ENCODE measurements at regions not wholly inside any gene's neighbourhood (a gene's known extent, or its start where the extent isn't known, plus 50 kb on each side); places are given as distances from the start of the nearest gene placed in this dataset.

DNA sequence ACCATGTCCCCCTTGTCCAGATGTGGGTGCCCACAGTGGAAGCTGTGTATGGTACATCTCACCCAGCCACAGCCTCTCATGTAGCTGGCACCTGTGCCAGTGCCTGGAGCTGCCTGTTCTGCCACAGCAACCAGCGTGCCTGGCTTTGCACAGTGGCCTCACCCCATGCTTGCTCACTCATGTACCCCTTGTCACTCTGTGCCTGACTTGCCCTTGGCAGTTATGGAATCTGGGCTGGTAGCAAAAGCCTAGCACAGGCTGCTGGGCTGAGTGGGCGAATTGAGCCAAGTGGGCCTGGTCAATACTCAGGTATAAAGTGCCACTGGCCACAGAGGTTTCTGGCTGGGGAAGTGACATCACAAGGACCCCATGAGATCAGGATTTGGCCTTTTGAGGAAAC is 264.2 kb downstream of the INSC start:
- DNase-seq (ENCODE audit: low read depth, low spot score): no peak

DNA sequence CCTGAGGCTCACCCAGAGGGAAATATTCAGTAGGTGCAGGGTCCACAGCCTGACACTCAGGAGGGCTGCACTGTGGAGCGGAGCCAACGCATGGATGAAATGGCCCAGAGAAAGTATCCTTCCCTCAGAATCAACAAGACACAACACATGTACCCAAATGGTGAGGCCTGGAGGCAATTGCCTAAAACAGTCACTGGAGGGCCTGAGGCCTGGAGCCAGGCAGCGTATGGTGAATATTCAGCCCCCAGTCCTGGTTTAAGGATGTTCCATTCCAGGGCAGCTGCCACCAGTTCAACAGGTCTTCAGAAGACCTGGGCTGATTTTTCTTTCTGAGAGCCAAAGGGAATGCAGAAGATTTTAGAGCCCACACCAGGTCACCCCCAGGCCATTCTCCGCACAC is 264.8 kb downstream of the INSC start:
- no peak for DNase-seq (ENCODE audit: low read depth, low spot score)

DNA sequence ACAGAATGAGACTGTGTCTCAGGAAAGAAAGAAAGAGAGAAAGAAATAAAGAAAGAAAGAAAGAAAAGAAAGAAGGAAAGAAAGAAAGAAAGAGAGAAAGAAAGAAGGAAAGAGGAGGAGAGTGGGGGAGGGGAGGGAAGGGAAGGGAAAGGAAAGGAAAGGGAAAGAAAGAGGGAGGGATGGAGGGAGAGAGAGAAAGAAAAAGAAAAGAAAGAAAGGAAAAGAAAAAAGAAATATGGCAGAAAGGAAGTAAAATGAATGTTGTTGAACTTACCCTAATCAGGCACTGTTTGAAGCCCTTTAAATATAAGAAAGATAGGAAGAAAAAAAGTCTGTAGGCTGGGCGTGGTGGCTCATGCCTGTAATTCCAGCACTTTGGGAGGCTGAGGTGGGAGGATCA is 276.1 kb downstream of the INSC start:
- DNase-seq (ENCODE audit: low read depth, low spot score): no peak

DNA sequence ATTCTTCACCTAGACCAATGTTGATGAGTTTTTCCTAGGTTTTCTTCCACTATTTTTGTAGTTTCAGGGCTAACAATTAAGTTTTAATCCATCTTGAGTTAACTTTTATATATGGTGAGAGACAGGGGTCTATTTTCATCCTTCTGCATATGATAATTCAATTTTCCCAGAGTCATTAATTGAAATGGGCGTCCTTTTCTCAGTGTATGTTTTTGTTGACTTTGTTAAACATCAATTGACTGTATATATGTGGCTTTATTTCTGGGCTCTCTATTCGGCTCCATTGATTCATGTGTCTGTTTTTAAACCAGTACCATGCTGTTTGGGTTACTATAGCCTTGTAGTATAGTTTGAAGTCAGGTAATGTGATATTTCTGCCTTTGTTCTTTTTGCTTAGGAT is 282.1 kb downstream of the INSC start:
- no peak for DNase-seq (ENCODE audit: low read depth, low spot score)

DNA sequence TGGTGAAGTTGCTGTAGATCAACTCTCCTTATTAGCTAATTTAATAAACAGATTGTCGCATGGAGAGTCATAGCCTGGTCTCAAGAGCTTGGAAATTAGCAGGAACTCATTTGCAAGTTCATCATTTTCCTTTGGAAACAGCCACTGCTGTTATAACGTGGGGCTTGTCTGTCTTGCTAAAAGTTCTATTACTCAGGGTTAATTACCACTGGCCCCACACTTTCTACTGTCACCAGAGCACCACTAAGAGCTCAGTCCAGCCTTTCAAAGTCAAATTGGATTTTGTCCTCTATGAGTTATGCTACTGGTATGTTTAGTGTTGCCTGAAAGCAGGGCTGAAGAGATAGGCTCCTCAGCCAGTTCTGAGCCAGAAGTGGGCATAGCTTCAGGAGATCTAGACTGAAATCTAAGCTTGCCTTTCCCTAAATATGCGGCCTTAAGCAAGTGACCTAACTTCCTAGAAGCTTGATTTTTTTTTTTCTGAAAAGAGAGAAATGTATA is 292.2 kb downstream of the INSC start:
- no peak for DNase-seq (ENCODE audit: low read depth, low spot score)

DNA sequence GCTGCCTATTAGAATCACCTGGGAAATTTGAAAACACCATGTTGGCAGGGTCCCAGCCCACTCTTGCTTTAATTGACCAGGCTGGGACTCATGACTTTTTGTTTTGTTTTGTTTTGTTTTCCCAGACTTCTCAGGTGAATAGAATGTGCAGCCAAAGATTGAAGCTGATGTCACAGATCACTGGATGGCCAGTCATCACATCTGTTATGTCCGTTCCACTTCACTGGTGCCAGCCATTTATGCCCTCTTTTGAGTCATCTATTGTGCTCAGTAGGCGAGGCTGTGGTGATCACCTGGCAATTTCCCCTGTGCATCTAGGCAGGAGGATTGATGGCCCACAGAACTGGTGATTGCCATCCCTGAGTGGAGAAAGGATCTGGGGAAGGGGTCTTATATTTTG is 297.3 kb downstream of the INSC start:
- DNase-seq (ENCODE audit: low read depth, low spot score): no peak

DNA sequence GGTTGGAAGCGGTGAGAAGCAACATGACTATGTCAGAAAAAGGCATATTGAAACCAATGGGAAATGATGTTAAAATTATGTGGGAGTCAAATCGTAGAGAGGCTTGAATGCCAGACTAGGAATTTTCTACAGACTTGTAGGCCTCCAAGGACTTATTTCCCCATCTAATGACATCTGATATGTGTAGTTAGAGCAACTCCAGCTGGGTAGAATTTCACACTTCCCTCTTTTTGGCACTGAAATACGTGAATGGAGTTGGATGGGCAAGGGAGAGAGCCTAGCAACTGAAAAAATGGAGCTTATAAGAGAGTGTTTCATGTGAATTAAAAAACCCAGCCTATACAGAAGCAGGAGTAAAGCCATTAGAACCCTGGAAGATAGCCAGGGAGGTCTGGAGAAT is 304.2 kb downstream of the INSC start:
- DNase-seq (ENCODE audit: low read depth, low spot score): no peak

DNA sequence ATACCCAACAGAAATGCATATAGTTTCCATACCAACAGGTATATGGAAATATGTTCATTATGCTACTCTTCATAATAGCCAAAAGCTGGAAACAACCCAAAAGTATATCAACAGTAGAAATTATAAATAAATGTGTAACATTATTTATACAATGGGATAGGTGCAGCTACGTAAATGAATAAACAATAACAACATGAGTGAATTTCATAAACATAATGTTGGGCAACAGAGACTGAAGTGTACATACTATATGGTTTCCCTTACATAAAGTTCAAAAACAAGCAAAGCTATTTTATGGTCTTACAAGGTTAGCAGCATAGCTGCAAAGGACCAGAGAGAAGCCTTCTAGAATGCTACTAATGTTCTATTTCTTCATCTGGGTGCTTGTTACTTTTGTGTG is 305.0 kb downstream of the INSC start:
- DNase-seq (ENCODE audit: low read depth, low spot score): no peak

DNA sequence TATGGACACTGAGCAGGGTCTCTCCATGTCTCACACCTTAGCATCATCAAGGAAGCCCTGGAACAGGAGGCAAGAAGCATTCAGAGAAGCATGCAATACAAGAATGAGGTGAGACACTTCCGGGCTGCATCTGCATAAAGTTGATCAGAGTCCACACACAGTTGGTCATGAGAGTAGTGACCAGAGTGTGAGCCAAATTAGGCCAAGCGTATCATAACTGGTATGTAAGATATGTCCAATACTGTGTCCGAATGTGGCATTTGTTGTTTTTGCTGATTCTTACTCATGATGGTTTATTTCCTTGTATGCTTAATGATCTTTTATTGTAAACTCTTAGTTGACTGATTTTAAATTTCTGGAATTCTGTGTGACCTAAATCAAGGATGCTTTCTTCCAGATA is 315.7 kb downstream of the INSC start:
- DNase-seq (ENCODE audit: low read depth, low spot score): no peak

DNA sequence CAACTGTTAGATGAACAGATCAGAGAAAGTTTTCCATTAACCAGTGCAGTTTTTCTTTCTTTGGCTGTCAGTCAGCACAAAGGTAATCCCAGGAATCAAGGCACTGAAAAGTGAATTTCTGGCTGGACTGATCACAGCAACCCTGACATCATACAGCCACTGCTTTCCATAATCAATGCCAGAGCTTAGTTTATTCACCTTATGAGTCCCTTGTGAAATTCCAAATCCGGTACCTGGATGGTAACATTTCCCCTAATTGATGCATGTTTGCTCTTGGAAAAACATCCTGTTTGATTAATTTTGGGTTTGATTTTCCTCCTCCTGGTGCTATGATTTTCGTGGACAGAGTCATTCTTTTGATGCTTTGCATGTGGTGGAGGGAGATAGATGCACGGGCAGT is 319.8 kb downstream of the INSC start:
- DNase-seq (ENCODE audit: low read depth, low spot score): no peak

DNA sequence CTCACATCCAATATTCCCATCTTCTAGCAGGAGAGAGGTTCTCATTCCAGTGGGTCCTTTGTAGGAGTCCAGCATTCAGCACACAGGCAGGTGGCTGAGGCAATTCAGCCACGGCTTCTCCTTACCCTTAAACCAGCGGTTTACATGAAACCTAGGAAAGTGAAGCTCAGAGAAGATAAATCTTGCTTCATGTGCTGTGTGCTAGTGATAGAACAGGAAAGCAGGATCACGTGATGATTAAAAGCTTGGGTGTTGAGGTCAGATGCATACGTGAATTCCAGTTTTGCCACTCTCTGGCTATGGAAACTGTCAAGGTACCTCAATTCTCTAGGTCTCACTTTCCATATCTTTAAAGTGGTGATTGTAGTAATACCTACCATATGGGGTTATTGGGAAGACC is 331.6 kb downstream of the INSC start:
- no peak for DNase-seq (ENCODE audit: low read depth, low spot score)

DNA sequence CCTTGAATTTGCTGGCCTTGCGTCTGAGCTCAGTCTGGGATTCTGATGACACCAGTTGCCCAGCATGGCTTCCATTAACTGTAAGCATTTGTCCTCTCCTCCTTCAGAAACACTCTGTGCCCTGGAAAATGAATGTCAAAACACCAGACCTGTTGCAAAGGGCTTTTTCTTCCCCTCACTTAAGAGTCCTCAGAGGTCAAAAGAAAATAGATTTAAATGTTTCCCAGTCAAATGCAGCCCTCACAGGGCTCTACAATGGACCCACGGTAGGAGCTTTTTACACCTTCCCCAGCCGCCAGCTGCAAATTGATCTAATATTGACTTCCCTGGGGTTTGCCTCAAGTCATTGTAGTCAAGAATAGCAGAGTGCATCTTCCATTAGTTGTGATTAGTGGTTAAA is 332.2 kb downstream of the INSC start:
- DNase-seq (ENCODE audit: low read depth, low spot score): no peak

DNA sequence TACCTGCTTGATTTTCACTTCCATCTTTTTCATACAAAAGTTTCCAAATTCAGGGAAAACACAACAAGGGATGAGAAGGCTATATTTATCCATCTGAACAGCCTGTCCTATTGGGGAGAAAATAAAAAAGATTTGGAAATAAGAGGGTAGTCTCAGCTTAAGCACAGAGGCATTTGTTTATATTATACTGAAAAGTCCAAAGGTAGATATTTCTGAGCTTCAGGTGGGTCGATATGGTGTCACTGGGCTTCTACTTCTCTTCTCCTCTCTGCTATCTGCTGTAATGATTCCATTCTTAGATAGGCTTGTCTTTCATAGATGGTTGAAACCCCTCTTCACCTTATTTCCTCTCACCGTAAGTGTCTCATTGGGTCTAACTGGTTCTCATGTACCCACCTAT is 337.0 kb downstream of the INSC start:
- DNase-seq (ENCODE audit: low read depth, low spot score): no peak

DNA sequence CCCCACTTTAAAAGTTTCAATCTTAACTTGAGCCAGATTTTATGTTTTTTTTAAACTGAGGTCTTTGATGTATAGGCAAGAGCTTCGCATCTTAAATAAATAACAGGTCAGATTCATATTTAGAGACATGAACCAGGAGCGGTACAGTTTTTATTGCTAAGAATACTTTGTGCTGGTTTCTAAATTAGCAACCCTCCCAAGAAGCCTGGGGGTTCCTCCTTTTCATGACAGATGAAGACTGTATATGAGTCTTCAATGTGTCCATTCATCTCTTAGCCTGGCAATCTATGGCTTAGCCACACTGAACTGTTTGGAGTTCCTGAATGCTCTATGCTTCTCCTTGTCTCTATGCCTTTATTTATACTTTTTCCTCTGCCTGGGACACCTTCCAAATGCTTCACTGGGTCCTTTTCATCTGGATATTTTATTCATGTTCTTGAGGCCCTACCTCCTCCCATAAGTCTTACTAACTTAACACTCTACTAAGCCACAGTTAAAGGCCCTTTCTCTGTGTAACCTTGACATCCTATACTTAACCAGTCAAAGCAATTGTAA is 338.6 kb downstream of the INSC start:
- DNase-seq (ENCODE audit: low read depth, low spot score): no peak

DNA sequence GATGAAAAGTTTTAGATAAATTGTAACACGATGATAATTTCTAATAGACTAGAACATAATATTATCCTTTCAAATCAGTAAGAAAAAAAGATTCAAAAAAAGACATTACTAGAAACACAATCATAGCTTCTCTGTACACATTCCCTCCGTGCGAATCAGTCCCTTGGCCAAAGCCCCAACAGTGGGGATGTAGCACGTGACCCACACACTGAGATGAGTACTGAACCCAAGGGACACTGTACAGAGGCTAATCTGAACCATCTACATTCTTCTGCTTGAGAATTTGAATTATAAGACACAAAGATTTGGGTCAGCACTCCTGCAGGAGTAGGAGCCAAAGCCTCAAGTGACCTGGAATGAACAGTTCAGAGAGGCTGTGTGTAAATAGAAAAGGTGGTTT is 353.7 kb downstream of the INSC start:
- DNase-seq (ENCODE audit: low read depth, low spot score): no peak

DNA sequence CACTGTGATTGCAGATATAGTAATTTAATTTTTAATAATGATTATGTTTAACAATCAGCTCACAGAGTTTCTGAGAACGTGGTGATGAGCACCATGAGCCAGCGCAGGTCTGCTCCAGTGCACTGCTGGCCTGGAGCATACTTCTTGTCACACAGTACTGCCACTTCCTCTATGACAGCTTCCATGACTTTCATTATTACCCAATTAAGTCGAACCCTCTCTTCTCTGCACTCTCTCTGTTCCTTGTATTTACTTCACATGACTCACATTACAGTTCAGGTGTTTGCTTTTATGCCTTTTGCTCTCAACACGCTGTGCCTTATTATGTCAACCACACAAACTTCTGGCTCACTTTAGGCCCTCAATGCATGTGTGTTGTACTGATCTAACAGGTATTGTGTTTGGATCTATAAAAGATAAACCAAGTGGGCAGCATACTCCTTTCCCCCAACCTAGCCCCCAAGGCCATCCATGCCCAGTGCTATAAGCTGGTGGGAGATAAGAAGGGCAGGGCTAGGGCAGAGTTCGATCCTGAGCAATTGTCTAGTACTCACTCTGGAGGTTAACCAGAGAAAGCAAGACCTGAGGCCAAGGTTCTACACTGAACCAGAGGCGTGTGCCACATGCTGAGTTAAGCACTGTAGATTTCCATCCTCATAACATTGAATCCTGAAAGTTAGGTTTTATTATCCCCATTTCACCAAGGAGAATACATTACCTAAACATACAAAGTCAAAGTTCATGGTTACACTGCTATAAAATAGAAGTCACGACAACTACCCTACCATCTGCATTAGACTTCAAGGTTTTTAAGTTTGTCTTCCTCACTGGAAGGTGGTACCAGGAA is 356.5 kb downstream of the INSC start:
- no peak for DNase-seq (ENCODE audit: low read depth, low spot score)

DNA sequence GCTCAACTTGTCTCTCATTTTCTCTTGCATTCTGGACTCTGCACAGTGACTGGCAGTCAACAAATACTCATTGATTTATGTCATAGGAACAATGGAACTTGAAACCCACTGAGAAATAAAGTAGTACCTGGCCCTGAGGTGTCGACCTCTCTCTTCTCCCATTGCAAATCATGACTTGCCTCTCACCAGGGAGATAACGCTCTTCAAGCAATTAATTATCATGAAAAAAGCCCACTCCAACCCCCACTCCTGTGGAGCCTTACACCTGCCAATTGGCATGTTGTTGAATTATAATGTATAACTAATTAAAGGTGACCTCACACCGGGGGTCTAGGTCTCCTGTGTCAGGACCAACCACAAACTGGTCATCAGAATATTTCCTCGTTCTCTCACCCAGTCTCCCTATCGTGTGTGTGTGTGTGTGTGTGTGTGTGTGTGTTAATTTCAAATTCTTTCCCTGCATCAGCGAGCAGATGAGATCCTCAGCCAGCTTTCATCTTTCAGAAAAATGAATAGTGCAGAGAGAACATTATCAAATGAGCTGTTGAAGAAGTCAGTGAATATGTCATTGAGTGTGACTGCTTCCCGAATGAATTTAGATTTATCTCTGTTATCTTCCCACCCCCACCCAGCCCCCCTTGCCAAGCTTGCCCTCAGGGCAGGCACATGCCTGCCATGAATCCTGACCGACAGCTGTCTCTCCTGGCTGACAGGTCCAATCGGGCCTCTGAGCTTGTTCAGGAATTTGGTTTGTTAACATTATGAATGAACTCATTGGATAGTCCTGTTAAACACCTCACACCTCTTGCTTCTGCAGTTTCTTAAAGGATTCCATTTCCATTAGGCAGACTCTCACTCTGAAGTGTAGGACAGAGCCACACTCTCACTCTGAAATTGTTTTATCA is 357.4 kb downstream of the INSC start:
- no peak for DNase-seq (ENCODE audit: low read depth, low spot score)

DNA sequence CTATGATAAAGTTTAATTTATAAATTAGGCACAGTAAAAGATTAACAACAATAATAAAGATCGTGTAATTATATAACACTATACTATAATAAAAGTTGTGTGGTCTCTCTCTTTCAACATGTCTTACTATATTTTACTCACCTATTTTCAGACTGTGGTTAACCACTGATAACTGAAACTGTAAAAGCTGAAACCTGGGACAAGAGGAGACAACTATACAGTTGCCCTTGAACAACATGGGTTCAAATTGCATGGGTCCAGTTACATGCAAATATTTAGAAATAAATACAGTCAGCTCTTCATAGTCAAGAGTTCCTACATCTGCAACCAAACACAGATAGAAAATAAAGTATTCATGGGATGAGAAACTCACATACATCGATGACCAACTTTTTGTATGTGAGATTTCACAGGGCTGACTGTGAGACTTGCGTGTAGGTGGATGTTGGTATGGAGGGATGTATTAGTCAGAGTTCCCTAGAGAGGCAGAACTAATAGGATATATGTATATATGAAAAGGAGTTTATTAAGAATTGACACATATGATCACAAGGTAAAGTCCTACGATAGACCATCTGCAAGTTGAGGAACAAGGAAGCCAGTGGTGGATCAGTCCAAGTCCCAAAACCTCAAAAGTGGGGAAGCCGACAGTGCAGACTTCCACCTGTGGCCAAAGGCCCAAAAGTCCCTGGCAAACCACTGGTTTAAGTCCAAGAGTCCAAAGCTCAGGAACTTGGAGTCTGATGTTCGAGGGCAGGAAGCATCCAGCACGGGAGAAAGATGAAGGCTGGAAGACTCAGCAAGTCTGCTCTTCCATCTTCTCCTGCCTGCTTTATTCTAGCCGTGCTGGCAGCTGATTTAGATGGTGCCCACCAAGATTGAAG is 359.5 kb downstream of the INSC start:
- no peak for DNase-seq (ENCODE audit: low read depth, low spot score)

DNA sequence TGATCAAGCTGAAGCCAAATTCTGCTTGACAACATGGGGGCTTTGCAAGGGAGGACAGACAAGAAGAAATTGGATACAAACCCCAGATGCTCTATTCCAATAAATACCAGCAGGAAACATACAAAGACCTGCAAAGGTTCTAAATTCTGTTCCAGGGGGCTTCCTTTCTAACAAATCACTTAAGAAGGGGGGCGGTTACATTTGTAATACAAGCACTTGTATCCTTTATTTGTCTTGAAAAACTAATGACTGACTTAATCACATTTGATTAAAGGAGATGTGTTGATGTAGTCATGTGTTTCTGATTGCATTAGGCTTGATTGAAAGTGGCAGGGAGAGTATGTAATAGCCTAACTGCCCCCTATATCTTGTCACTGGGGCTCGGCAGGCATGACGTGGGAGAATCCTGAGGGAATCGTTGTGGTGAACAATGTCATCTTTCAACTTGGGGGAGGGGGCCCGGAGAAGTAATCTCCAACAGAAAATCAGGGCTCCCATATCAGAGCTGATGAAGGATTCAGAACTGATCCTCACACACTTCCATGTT is 361.7 kb downstream of the INSC start:
- DNase-seq (ENCODE audit: low read depth, low spot score): no peak

DNA sequence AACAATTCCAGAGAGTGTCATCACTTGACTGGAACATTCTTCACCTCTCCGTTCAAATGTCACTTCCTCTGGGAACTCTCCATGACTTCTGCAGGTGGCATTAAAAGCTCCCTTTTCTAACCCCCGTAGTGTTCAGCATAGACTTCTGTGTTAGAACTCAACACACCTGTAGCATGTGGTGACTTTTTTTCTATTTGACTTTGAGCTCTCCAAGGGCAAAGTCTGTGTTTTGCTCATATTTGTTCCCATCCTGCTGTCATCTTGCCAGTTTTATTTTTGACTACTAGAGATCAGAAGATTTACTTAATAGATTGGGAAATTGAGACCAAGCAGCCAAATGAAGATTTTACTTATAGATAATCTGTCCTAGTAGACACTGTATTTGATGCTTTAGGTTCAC is 367.1 kb downstream of the INSC start:
- DNase-seq (ENCODE audit: low read depth, low spot score): no peak

DNA sequence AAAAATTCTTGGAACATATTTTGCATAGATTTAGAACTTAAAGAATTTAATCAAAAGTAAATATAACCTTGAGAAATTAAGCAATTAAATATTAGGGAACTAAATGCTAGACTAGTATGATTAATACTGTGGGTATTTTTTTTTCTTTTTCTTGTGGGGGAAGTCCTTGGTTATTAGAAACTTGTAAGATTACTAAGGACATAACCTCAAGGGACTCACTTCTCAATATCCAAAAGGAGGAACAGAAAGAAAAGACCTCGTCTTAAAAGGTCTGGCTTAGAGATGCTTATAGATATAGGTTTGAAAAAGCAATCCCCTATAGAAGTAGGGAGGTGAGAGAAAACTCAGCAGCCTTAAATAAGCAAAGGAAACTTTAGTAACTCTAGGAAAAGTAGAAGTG is 368.5 kb downstream of the INSC start:
- DNase-seq (ENCODE audit: low read depth, low spot score): no peak

Measured in pulmonary artery endothelial cell (primary cell).